ENCODE measurements at regions not wholly inside any gene's neighbourhood (a gene's known extent, or its start where the extent isn't known, plus 50 kb on each side); places are given as distances from the start of the nearest gene placed in this dataset.

- no peak for DNase-seq (ENCODE audit: low read depth in 4 of 4, low spot score in 3 of 4)
Measured at GRCh38 chr11:122327528-122327927, 211.5 kb upstream of the BLID start.

DNA sequence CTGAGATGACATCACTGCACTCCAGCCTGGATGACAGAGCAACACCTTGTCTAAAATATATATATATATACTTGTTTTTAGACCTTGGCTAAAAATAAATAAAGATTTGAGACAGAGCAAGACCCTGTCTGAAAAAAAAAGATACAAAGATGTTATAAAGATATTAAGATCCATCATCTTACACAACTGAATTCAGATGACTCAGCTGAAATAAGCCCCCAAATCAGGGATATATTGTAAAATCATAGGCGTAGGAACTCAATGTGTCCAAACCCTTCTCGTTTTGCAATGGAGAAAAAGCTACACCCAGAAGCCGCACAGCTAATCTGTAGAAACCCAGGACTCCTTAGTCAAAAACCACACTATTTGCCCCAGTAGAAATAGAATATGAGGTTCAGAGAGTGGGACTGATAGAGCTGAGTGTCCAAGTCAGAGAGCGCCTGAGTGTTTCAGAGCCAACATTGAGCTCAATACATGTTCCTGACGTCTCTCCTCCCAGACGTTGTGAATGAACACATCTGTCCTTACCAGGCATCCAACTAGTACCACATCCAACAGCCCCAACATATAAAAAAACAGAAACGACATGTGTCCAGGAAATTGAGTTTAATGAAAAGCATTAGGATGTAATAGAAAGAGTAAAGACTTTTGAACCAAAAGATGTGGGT lies 207.9 kb upstream of the BLID start:
- DNase-seq (ENCODE audit: low read depth in 4 of 4, low spot score in 3 of 4): no peak

DNA sequence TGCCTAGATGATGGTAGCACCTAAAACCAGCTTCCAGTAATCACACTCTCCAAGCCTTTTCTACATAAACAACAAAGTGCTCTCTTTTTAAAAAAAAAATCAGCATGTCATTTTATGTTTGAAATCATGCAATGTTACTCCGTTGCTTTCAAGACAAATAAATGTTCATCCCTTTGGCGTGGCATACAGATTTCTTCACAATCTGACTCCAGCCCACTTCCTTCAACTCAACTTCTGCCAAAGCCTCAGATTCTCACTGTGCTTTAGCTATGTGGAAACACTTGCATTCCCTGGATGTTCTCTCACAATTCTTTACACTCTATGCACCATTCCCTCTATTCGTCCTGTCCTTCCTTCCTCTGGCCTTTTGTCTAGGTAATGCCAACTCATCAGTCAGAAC lies 206.3 kb upstream of the BLID start:
- DNase-seq (ENCODE audit: low read depth in 4 of 4, low spot score in 3 of 4): no peak

GRCh38 chr11:122320671-122321070 lies 204.7 kb upstream of the BLID start:
- DNase-seq (ENCODE audit: low read depth in 4 of 4, low spot score in 3 of 4): no peak

- DNase-seq (ENCODE audit: low read depth in 4 of 4, low spot score in 3 of 4): no peak
Measured at GRCh38 chr11:122319691-122320620, 203.9 kb upstream of the BLID start.

- DNase-seq (ENCODE audit: low read depth in 4 of 4, low spot score in 3 of 4): no peak
Measured at GRCh38 chr11:122319085-122319484, 203.1 kb upstream of the BLID start.

DNA sequence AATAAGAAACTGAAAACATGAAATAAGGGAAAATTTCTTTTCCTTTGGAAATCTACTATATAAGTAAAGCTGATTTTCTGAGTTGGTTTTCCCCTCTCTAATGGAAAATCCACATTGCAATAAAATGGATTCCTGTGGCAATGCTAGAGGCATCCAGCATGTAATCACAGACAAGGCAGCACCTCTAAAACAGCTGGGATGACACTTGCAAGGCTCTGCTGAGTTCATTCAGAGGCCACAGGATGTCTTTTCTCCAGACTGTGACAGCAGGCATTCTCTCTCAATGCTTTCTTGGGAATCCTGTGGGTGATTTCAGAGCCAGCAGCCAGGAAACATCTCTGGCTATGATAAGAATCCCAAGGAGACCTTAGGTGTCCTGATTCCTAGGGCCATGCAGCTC lies 201.3 kb upstream of the BLID start:
- DNase-seq (ENCODE audit: low read depth in 4 of 4, low spot score in 3 of 4): peak in 3 of 4 donors; percentile 46 to 65 (median 64)

GRCh38 chr11:122313581-122313980 lies 197.6 kb upstream of the BLID start:
- no peak for DNase-seq (ENCODE audit: low read depth in 4 of 4, low spot score in 3 of 4)

DNA sequence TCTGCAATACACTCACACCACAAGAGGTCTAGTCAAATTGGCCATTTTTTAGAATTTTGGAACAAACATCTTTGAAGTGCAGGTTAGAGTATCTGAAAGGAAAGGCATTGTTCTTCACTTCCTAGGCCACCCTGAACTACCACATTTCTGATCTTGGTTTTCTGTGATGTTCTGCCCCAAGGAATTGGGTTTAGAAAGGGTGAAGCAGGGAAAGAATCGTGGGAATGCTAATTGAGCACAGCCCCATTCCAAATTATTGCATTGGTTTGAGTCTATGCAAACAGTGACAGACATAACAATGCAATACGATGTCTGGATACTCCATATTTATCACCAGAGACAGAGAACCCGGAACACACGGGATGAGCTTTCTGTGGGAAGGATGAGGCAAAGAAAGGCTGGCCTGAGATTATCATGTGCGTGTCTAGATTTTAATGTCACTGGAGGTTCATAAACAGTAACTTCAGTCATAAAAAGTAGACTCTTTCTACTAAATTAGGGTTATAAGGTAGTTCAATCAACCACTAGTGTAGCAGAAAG lies 195.3 kb upstream of the BLID start:
- DNase-seq (ENCODE audit: low read depth in 4 of 4, low spot score in 3 of 4): no peak

DNA sequence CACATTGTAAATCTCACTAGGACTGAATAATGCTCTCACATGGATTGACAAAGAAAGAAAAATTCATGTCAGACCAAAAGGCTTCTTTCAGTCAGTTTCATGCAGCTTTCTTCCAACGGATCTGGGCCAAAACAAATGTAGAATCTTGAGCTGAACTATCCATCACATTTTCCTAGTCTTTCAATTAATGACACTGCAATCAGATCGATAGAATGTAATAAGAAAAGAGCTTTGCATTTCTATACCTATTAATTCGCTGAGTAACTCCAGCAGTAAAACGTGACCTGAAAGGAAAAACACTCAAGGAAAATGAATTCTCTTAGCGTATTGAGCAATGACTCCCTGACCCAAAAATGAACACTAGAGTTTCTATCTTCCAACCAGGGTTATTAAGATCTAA lies 194.8 kb upstream of the BLID start:
- DNase-seq (ENCODE audit: low read depth in 4 of 4, low spot score in 3 of 4): no peak

GRCh38 chr11:122309262-122309925 lies 193.4 kb upstream of the BLID start:
- no peak for DNase-seq (ENCODE audit: low read depth in 4 of 4, low spot score in 3 of 4)

DNA sequence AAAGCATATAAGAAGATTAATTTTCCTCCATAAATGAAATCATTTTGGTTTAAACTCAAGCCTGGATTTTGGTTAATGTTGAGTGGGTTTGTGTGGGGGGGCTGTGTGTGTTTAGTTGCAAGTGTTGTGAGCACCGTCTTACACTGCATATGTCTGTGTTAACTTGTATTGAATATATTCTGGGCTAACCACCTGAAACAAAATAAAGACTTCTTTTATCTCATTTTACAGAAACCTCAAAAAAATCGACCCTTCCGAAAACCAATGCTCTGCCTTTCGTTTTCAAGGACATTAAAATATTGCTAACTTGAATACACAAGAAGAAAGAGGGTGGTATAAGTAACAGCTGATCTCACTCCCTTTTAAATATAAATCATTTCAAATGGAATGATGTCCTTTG lies 192.2 kb upstream of the BLID start:
- no peak for DNase-seq (ENCODE audit: low read depth in 4 of 4, low spot score in 3 of 4)

DNA sequence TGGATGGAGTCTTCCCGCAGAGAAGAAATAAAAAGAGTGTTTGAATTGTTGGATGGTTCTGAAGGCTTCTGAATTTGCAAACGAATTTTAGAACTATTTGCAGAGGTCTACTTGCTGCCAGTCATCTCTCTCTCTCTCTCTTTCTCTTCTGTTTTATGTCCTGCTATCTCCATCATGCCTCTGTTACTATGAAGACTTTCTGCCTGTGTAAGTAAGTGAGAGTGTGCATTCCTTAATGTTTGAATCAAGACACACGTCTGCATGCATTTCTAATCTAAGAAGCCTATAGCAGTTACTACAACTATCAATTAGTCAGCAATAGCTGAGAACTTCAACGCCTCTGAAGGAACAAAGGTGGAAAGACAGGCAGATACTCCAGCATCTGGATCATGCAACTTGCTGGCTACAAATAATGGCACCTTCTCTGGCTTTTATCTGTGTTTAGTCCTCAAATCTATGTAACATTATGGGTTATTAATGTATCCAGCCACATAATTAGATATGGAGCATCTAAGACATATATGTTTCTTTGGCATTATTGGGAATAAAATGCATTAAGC lies 191.5 kb upstream of the BLID start:
- DNase-seq (ENCODE audit: low read depth in 4 of 4, low spot score in 3 of 4): no peak

DNA sequence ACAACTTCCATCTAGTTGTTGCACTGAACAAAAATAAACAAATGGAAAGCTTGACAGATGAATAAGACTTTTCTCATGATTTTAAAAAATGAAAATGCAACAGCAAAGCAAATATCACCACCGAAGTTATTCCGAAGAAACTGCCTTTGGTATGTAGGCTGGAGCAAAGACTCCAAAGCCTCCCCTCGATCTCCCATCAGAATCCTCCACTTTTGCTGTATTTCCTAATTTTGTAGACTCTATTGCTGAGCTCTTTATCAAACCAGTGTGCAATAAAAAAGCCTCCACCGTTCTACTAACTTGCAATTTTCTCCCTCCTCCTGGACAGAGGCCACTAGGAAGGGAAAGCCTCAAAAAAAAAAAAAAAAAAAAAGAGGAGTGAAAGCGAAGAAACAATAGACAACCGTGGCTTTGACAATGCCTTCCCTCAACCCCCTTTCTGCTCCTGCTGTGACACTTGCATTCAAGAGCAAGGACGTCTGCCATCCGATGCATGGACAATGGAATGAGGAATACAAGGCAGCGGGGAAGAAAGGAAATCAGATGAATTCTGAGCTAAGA lies 190.9 kb upstream of the BLID start:
- no peak for DNase-seq (ENCODE audit: low read depth in 4 of 4, low spot score in 3 of 4)

GRCh38 chr11:122305426-122306320 lies 189.7 kb upstream of the BLID start:
- no peak for DNase-seq (ENCODE audit: low read depth in 4 of 4, low spot score in 3 of 4)

DNA sequence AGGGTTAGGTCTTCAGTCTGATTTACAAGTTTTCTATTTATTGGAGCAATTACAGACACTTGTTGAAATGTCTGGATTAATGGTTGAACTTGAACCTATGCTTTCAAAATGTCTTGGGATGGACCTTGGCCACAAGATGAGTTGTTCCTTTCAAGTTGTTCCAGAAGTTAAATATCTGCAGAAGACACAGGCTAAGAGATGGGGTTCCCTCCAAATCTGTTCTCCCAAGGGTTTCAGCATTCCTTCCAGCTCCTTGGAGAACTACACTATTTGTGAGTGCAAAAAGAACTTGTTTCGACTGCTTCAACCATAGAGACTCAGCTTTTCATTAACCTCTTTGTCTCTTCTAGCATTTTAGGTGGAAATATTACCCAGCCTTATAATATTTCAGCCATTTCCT lies 189.0 kb upstream of the BLID start:
- DNase-seq (ENCODE audit: low read depth in 4 of 4, low spot score in 3 of 4): no peak

- no peak for DNase-seq (ENCODE audit: low read depth in 4 of 4, low spot score in 3 of 4)
Measured at GRCh38 chr11:122304306-122304705, 188.3 kb upstream of the BLID start.

DNA sequence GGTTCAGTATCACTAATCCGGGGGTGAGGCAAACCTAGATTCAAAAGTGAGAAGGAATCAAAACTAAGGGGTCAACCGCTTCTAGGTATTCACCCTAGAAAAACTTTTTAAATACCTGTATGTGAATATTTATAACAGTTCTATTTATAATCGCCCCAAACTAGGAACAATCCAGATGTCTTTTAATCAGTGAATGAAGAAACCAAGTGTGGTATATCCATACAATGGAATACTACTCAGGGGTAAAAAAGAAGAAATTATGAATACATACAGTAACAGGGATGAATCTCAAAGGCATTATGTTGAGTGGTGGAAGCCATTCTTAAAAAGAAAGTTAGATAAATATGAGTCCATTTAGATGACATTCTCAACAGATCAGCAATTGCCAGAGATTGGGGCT lies 178.0 kb upstream of the BLID start:
- no peak for DNase-seq (ENCODE audit: low read depth in 4 of 4, low spot score in 3 of 4)

- DNase-seq (ENCODE audit: low read depth in 4 of 4, low spot score in 3 of 4): no peak
Measured at GRCh38 chr11:122293296-122294023, 177.4 kb upstream of the BLID start.

All from right renal pelvis (tissue), 4 donors.